ENCODE measurements at regions not wholly inside any gene's neighbourhood (a gene's known extent, or its start where the extent isn't known, plus 50 kb on each side); places are given as distances from the start of the nearest gene placed in this dataset.

DNA sequence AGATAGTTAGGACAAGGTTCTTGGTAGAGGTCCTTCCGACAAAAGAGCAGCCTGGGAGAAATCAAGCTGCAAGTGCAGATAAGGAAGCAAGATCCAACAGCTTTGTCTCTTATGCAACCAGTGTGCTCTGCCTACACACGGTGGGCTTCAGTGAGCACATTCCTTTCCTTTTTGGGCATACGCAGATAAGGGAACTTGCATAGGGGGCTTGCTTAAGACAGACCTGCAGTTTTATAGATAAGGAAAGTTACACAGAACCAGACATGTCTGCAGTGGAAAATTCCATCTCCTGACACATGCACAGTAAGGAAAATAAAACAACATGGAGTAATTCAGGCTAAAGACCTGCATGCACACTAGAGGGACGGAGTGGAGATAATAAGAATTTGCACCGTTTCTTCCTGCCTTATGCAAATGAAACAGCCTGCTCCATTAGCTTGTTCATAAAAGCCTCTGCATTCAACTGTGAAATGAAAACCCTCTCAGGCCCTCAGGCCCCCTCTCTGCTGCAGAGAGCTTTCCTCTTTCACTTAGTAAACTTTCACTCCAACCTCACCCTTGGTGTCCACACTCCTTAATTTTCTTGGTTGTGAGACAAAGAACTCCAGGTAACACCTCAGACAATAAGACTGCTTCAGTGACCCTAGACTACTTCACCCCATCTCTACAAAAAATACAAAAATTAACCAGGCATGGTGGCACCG, 97.5 kb upstream of the MYLIP start:
- no peak overlapping the region for H3K27ac ChIP-seq (ENCODE audit: low read depth in 2 of 2, low read length in 1 of 2)
- CTCF ChIA-PET = interaction anchor here (1.7 kb wide), 1 partner anchor 340 kb away, joined by 4 read pairs; no protein-coding TSS in a partner anchor
- WGBS (ENCODE audit: low lambda C conversion rate) = 47% methylated on average over 6 of the region's 6 CpGs
- H3K4me2 ChIP-seq = no peak overlapping the region
- no peak overlapping the region for H3K4me3 ChIP-seq (ENCODE audit: low read depth in 2 of 2, low read length in 1 of 2)
- DNase-seq = no peak
- no peaks in the 10 kb centered on the region for H3K9me3 ChIP-seq
- no peaks in the 10 kb centered on the region for H3K36me3 ChIP-seq (replicated peaks in 1 of 2; ENCODE audit: control insufficient read depth in 1 of 2, insufficient read depth in 2 of 2, low read length in 1 of 2)
- no peaks in the 10 kb centered on the region for H3K27me3 ChIP-seq (ENCODE audit: insufficient read depth)
- no peaks in the 10 kb centered on the region for H4K20me1 ChIP-seq (ENCODE audit: insufficient read depth)
- H3F3A ChIP-seq (replicated peaks; ENCODE audit: insufficient read depth) = no peaks in the 10 kb centered on the region
- POLR2A ChIA-PET = no interaction called here
- H3K9me2 ChIP-seq = no peaks in the 10 kb centered on the region
- H2AFZ ChIP-seq (ENCODE audit: low read depth) = no peak overlapping the region
- H3K9ac ChIP-seq = no peak overlapping the region
- TF ChIP-seq NFIC (IDR thresholded peaks at IDR 0.05; ENCODE audit: borderline replicate concordance) (no peak), YY1 (IDR thresholded peaks at IDR 0.05; ENCODE audit: low read depth) (no peak), PBX3 (IDR thresholded peaks at IDR 0.05) (no peak), RCOR1 (IDR thresholded peaks at IDR 0.05; ENCODE audit: low read length) (no peak), JUND (IDR thresholded peaks at IDR 0.05) (no peak), USF2 (IDR thresholded peaks at IDR 0.05; ENCODE audit: borderline replicate concordance, low read depth, low read length) (no peak), RXRA (IDR thresholded peaks at IDR 0.05; ENCODE audit: borderline replicate concordance, low read depth) (no peak), TAF1 (IDR thresholded peaks at IDR 0.05; ENCODE audit: borderline replicate concordance, low read depth, low read length) (no peak), RAD21 (IDR thresholded peaks at IDR 0.05; ENCODE audit: low read length) (no peak), MEF2A (IDR thresholded peaks at IDR 0.05; ENCODE audit: borderline replicate concordance, low read depth) (no peak), NRF1 (IDR thresholded peaks at IDR 0.05; ENCODE audit: low read depth, low read length) (no peak), IRF3 (IDR thresholded peaks at IDR 0.05; ENCODE audit: low read depth, low read length) (no peak), TCF12 (IDR thresholded peaks at IDR 0.05) (no peak), ELF1 (IDR thresholded peaks at IDR 0.05) (no peak), RFX5 (IDR thresholded peaks at IDR 0.05; ENCODE audit: low read length) (no peak)
- TF ChIP-seq, protein P1, sequence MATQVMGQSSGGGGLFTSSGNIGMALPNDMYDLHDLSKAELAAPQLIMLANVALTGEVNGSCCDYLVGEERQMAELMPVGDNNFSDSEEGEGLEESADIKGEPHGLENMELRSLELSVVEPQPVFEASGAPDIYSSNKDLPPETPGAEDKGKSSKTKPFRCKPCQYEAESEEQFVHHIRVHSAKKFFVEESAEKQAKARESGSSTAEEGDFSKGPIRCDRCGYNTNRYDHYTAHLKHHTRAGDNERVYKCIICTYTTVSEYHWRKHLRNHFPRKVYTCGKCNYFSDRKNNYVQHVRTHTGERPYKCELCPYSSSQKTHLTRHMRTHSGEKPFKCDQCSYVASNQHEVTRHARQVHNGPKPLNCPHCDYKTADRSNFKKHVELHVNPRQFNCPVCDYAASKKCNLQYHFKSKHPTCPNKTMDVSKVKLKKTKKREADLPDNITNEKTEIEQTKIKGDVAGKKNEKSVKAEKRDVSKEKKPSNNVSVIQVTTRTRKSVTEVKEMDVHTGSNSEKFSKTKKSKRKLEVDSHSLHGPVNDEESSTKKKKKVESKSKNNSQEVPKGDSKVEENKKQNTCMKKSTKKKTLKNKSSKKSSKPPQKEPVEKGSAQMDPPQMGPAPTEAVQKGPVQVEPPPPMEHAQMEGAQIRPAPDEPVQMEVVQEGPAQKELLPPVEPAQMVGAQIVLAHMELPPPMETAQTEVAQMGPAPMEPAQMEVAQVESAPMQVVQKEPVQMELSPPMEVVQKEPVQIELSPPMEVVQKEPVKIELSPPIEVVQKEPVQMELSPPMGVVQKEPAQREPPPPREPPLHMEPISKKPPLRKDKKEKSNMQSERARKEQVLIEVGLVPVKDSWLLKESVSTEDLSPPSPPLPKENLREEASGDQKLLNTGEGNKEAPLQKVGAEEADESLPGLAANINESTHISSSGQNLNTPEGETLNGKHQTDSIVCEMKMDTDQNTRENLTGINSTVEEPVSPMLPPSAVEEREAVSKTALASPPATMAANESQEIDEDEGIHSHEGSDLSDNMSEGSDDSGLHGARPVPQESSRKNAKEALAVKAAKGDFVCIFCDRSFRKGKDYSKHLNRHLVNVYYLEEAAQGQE (IDR thresholded peaks at IDR 0.05; ENCODE audit: low read depth, low read length) = no peak
- TF ChIP-seq, protein P2, sequence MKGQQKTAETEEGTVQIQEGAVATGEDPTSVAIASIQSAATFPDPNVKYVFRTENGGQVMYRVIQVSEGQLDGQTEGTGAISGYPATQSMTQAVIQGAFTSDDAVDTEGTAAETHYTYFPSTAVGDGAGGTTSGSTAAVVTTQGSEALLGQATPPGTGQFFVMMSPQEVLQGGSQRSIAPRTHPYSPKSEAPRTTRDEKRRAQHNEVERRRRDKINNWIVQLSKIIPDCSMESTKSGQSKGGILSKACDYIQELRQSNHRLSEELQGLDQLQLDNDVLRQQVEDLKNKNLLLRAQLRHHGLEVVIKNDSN (IDR thresholded peaks at IDR 0.05; ENCODE audit: borderline replicate concordance, low read depth) = no peak
- H3K4me1 ChIP-seq (ENCODE audit: control insufficient read depth in 1 of 2, insufficient read depth in 2 of 2, low read depth in 1 of 2, low read length in 1 of 2) = no peaks in the 10 kb centered on the region
- no peaks in the 10 kb centered on the region for H3K79me2 ChIP-seq (ENCODE audit: insufficient read depth)
